GM21528 (cell line): ENCODE measurements at regions not wholly inside any gene's neighbourhood (a gene's known extent, or its start where the extent isn't known, plus 50 kb on each side); places are given as distances from the start of the nearest gene placed in this dataset.
"Not testable (repeated sequence)": the region's sequence is repeated elsewhere in the genome, so short reads cannot be mapped to it uniquely, and the experiment has no call there.

Experiments used
- ATAC-seq: cut with Tn5 transposase; IDR thresholded peaks from one replicate; pipeline ENCODE4 v1.9.1; 2021; ENCODE audit warnings: mild to moderate bottlenecking, moderate library complexity; ENCODE audit not compliant: unreplicated experiment, low FRiP score

- ATAC-seq, result no peak
Measured at GRCh38 chr4:148893095-148893494, 450.9 kb upstream of the NR3C2 start.

- no peak for ATAC-seq
Measured at GRCh38 chr4:148883891-148884290, 441.7 kb upstream of the NR3C2 start.

GRCh38 chr4:148883435-148883834 is 441.2 kb upstream of the NR3C2 start:
- no peak for ATAC-seq

- ATAC-seq, result no peak
Measured at GRCh38 chr4:148881860-148882643, 439.8 kb upstream of the NR3C2 start.

- ATAC-seq, result no peak
Measured at GRCh38 chr4:148874331-148874730, 432.1 kb upstream of the NR3C2 start.

GRCh38 chr4:148868191-148868590 is 426.0 kb upstream of the NR3C2 start:
- ATAC-seq, result no peak

- no peak for ATAC-seq
Measured at GRCh38 chr4:148866666-148867065, 424.5 kb upstream of the NR3C2 start.

- no peak for ATAC-seq
Measured at GRCh38 chr4:148857973-148858534, 415.8 kb upstream of the NR3C2 start.

- ATAC-seq, result no peak
Measured at GRCh38 chr4:148857239-148857972, 415.2 kb upstream of the NR3C2 start.

- ATAC-seq, result no peak
Measured at GRCh38 chr4:148854203-148854602, 412.0 kb upstream of the NR3C2 start.

GRCh38 chr4:148852092-148852699 is 410.0 kb upstream of the NR3C2 start:
- no peak for ATAC-seq

- ATAC-seq, result no peak
Measured at GRCh38 chr4:148850257-148850995, 408.2 kb upstream of the NR3C2 start.

GRCh38 chr4:148849581-148849980 is 407.4 kb upstream of the NR3C2 start:
- ATAC-seq, result no peak

GRCh38 chr4:148847544-148848255 is 405.5 kb upstream of the NR3C2 start:
- ATAC-seq, result no peak

GRCh38 chr4:148845609-148846008 is 403.4 kb upstream of the NR3C2 start:
- no peak for ATAC-seq

GRCh38 chr4:148843625-148844024 is 401.4 kb upstream of the NR3C2 start:
- ATAC-seq, result no peak

- ATAC-seq, result no peak
Measured at GRCh38 chr4:148842843-148843242, 400.6 kb upstream of the NR3C2 start.

GRCh38 chr4:148837571-148837970 is 395.4 kb upstream of the NR3C2 start:
- ATAC-seq, result not testable (repeated sequence)

GRCh38 chr4:148834804-148835631 is 392.8 kb upstream of the NR3C2 start:
- ATAC-seq, result no peak
